NCI-H2196 treated with DMSO at 0.1 percent for 48 hours (cell line): ENCODE measurements at regions not wholly inside any gene's neighbourhood (a gene's known extent, or its start where the extent isn't known, plus 50 kb on each side); places are given as distances from the start of the nearest gene placed in this dataset.

Source experiments
- DNase-seq: peaks from one replicate; lab custom pipeline; 2025; ENCODE audit not compliant: unreplicated experiment; lab: John Stamatoyannopoulos, UW

- no peak for DNase-seq
Observed at GRCh38 chr6:113796038-113796437, 61.1 kb upstream of the MARCKS start.

- DNase-seq = no peak
Observed at GRCh38 chr6:113802779-113803178, 54.4 kb upstream of the MARCKS start.

- no peak for DNase-seq
Observed at GRCh38 chr6:113805173-113805790, 51.9 kb upstream of the MARCKS start.

GRCh38 chr6:113805811-113806495, 51.2 kb upstream of the MARCKS start:
- no peak for DNase-seq
